BE2C (cell line): ENCODE measurements at regions not wholly inside any gene's neighbourhood (a gene's known extent, or its start where the extent isn't known, plus 50 kb on each side); places are given as distances from the start of the nearest gene placed in this dataset.

Source experiments
- DNase-seq: peaks from one replicate; pipeline ENCODE4 v3.0.0-alpha.2; 2020
- H3K27me3 ChIP-seq: fragments of 250-450 bp; sonication (Bioruptor Pico); 2 replicates; pipeline ENCODE4 v1.5.1; 2020; ENCODE audit warnings: mild to moderate bottlenecking
- H3K36me3 ChIP-seq: fragments of 250-450 bp; sonication (Bioruptor Pico); 2 replicates; pipeline ENCODE4 v1.5.1; 2020; ENCODE audit warnings: mild to moderate bottlenecking
- H3K4me1 ChIP-seq: fragments of 250-450 bp; sonication (Bioruptor Pico); 2 replicates; pipeline ENCODE4 v1.5.1; 2020
- H3K4me3 ChIP-seq: 2 replicates; pipeline ENCODE4 v1.5.1; 2011; ENCODE audit warnings: low read depth, low read length
- H3K9me3 ChIP-seq: fragments of 250-450 bp; sonication (Bioruptor Pico); 2 replicates; pipeline ENCODE4 v1.5.1; 2020
- CTCF ChIP-seq: IDR thresholded peaks from 2 replicates; pipeline ENCODE4 v1.5.1; 2012; ENCODE audit warnings: mild to moderate bottlenecking, low read depth, low read length

GRCh38 chr11:127471662-127472061 is 471.1 kb upstream of the KIRREL3 start:
- H3K4me1 ChIP-seq: no peaks in the 10 kb centered on the region
- H3K4me3 ChIP-seq: no peak overlapping the region
- no peaks in the 10 kb centered on the region for H3K36me3 ChIP-seq
- H3K27me3 ChIP-seq: no peaks in the 10 kb centered on the region
- no peaks in the 10 kb centered on the region for H3K9me3 ChIP-seq
- TF ChIP-seq CTCF: peak; percentile 39
- DNase-seq: no peak

- no peaks in the 10 kb centered on the region for H3K36me3 ChIP-seq
- H3K4me1 ChIP-seq: no peaks in the 10 kb centered on the region
- no peaks in the 10 kb centered on the region for H3K9me3 ChIP-seq
- H3K4me3 ChIP-seq: no peak overlapping the region
- no peaks in the 10 kb centered on the region for H3K27me3 ChIP-seq
- TF ChIP-seq CTCF: peak; percentile 46
- DNase-seq: no peak
Measured at GRCh38 chr11:127470306-127470884, 469.8 kb upstream of the KIRREL3 start.

GRCh38 chr11:127464325-127464724 is 463.8 kb upstream of the KIRREL3 start:
- DNase-seq: no peak
- no peaks in the 10 kb centered on the region; the same call in none of the 2 replicates for H3K27me3 ChIP-seq
- H3K9me3 ChIP-seq: no peaks in the 10 kb centered on the region
- no peak for TF ChIP-seq CTCF
- H3K4me3 ChIP-seq: no peak overlapping the region
- no peaks in the 10 kb centered on the region for H3K36me3 ChIP-seq
- no peaks in the 10 kb centered on the region for H3K4me1 ChIP-seq

- no peak for DNase-seq
- Histone ChIP-seq H3K27me3 (no peaks in the 10 kb centered on the region; the same call in none of the 2 replicates), H3K4me1 (no peaks in the 10 kb centered on the region), H3K36me3 (no peaks in the 10 kb centered on the region), H3K4me3 (no peak overlapping the region), H3K9me3 (no peaks in the 10 kb centered on the region)
- TF ChIP-seq CTCF: no peak
Measured at GRCh38 chr11:127462065-127462344, 461.4 kb upstream of the KIRREL3 start.

GRCh38 chr11:127461241-127462064 is 460.9 kb upstream of the KIRREL3 start:
- Histone ChIP-seq H3K4me1 (no peaks in the 10 kb centered on the region), H3K27me3 (no peaks in the 10 kb centered on the region; the same call in none of the 2 replicates), H3K36me3 (no peaks in the 10 kb centered on the region), H3K4me3 (no peak overlapping the region), H3K9me3 (no peaks in the 10 kb centered on the region)
- no peak for DNase-seq
- no peak for TF ChIP-seq CTCF

GRCh38 chr11:127458561-127458960 is 458.0 kb upstream of the KIRREL3 start:
- Histone ChIP-seq H3K4me1 (no peaks in the 10 kb centered on the region), H3K36me3 (no peaks in the 10 kb centered on the region), H3K27me3 (no peaks in the 10 kb centered on the region; the same call in none of the 2 replicates), H3K4me3 (no peak overlapping the region), H3K9me3 (no peaks in the 10 kb centered on the region)
- DNase-seq: no peak
- no peak for TF ChIP-seq CTCF
